H9 (cell line): ENCODE measurements at regions not wholly inside any gene's neighbourhood (a gene's known extent, or its start where the extent isn't known, plus 50 kb on each side); places are given as distances from the start of the nearest gene placed in this dataset.

Source experiments
- DNase-seq: peaks from one replicate; pipeline ENCODE4 v3.0.0-alpha.2; 2017
- H2AFZ ChIP-seq: one replicate; pipeline ENCODE4 v1.6.1; 2013; ENCODE audit warnings: mild to moderate bottlenecking, low read length, control low read depth, moderate library complexity
- H2AK5ac ChIP-seq: 2 replicates; pipeline ENCODE4 v1.6.1; 2013; ENCODE audit warnings: low read length, control low read depth, mixed read lengths; ENCODE audit not compliant: insufficient read length
- H2BK120ac ChIP-seq: one replicate; pipeline ENCODE4 v1.6.1; 2013; ENCODE audit warnings: low read depth, mild to moderate bottlenecking, low read length, control low read depth, inconsistent platforms; ENCODE audit not compliant: poor library complexity, severe bottlenecking
- H2BK12ac ChIP-seq: 2 replicates; pipeline ENCODE4 v1.6.1; 2013; ENCODE audit warnings: low read length, control low read depth, mixed read lengths, low read depth; ENCODE audit not compliant: insufficient read length
- H2BK15ac ChIP-seq: 2 replicates; pipeline ENCODE4 v1.6.1; 2013; ENCODE audit warnings: low read depth, low read length, control low read depth
- H2BK20ac ChIP-seq: one replicate; pipeline ENCODE4 v1.6.1; 2013; ENCODE audit warnings: low read depth, mild to moderate bottlenecking, low read length, control low read depth, inconsistent platforms; ENCODE audit not compliant: poor library complexity, severe bottlenecking
- H2BK5ac ChIP-seq: 2 replicates; pipeline ENCODE4 v1.6.1; 2013; ENCODE audit warnings: low read length, control low read depth, mixed read lengths; ENCODE audit not compliant: insufficient read length
- H3K14ac ChIP-seq: 2 replicates; pipeline ENCODE4 v1.6.1; 2013; ENCODE audit warnings: low read length, control low read depth; ENCODE audit not compliant: insufficient read depth
- H3K18ac ChIP-seq: 2 replicates; pipeline ENCODE4 v1.6.1; 2013; ENCODE audit warnings: low read depth, mild to moderate bottlenecking, mixed read lengths, low read length, control low read depth; ENCODE audit not compliant: insufficient read length
- H3K23ac ChIP-seq: 2 replicates; pipeline ENCODE4 v1.6.1; 2013; ENCODE audit warnings: low read length, control low read depth, mixed read lengths, low read depth; ENCODE audit not compliant: insufficient read length
- H3K23me2 ChIP-seq: 2 replicates; pipeline ENCODE4 v1.6.1; 2013; ENCODE audit warnings: low read depth, mild to moderate bottlenecking, mixed read lengths, low read length, control low read depth; ENCODE audit not compliant: insufficient read length, poor library complexity, severe bottlenecking
- H3K27ac ChIP-seq: 2 replicates; pipeline ENCODE4 v1.5.1; 2013; ENCODE audit warnings: low read length, control low read depth, mixed read lengths, low read depth; ENCODE audit not compliant: insufficient read length
- H3K27me3 ChIP-seq: 2 replicates; pipeline ENCODE4 v1.6.1; 2013; ENCODE audit warnings: low read length, control low read depth, inconsistent platforms; ENCODE audit not compliant: insufficient read depth
- H3K4ac ChIP-seq: 2 replicates; pipeline ENCODE4 v1.6.1; 2013; ENCODE audit warnings: low read depth, mild to moderate bottlenecking, control low read depth, inconsistent platforms, low read length, moderate library complexity
- H3K4me1 ChIP-seq: 2 replicates; pipeline ENCODE4 v1.6.1; 2013; ENCODE audit warnings: low read length, control low read depth, inconsistent platforms; ENCODE audit not compliant: insufficient read depth
- H3K4me2 ChIP-seq: 2 replicates; pipeline ENCODE4 v1.6.1; 2013; ENCODE audit warnings: low read length, control low read depth, mixed read lengths; ENCODE audit not compliant: insufficient read length, insufficient read depth
- H3K56ac ChIP-seq: 2 replicates; pipeline ENCODE4 v1.6.1; 2013; ENCODE audit warnings: low read depth, mild to moderate bottlenecking, mixed read lengths, low read length, control low read depth; ENCODE audit not compliant: insufficient read length
- H3K79me1 ChIP-seq: 2 replicates; pipeline ENCODE4 v1.6.1; 2013; ENCODE audit warnings: low read depth, mild to moderate bottlenecking, moderate library complexity, low read length, control low read depth, inconsistent platforms; ENCODE audit not compliant: insufficient read depth, poor library complexity, severe bottlenecking
- H3K79me2 ChIP-seq: 2 replicates; pipeline ENCODE4 v1.6.1; 2013; ENCODE audit warnings: low read length, control low read depth, inconsistent platforms; ENCODE audit not compliant: insufficient read depth
- H3K9ac ChIP-seq: 2 replicates; pipeline ENCODE4 v1.6.1; 2013; ENCODE audit warnings: low read length, control low read depth, mixed read lengths; ENCODE audit not compliant: insufficient read length; ENCODE audit errors: extremely low read depth
- H3K9me3 ChIP-seq: one replicate; pipeline ENCODE4 v1.6.1; 2013; ENCODE audit warnings: low read depth, low read length, inconsistent platforms; ENCODE audit not compliant: control insufficient read depth
- H3T11ph ChIP-seq: one replicate; pipeline ENCODE4 v1.6.1; 2013; ENCODE audit warnings: mild to moderate bottlenecking, low read length, control low read depth, inconsistent platforms
- H4K20me1 ChIP-seq: one replicate; pipeline ENCODE4 v1.6.1; 2013; ENCODE audit not compliant: control insufficient read depth, insufficient read length, insufficient read depth
- H4K5ac ChIP-seq: 2 replicates; pipeline ENCODE4 v1.6.1; 2013; ENCODE audit warnings: low read depth, mild to moderate bottlenecking, mixed read lengths, low read length, control low read depth; ENCODE audit not compliant: insufficient read length
- H4K8ac ChIP-seq: replicated peaks from 2 replicates; pipeline ENCODE4 v1.6.1; 2013; ENCODE audit warnings: low read length, control low read depth, mixed read lengths, low read depth; ENCODE audit not compliant: insufficient read length
- H4K91ac ChIP-seq: 2 replicates; pipeline ENCODE4 v1.6.1; 2013; ENCODE audit warnings: low read depth, mild to moderate bottlenecking, moderate library complexity, mixed read lengths, low read length, control low read depth; ENCODE audit not compliant: insufficient read length
- H3K27ac Mint-ChIP-seq, 3 experiments: 2 replicates in 2 of 3; 3 replicates in 1 of 3; pipeline ENCODE4 v1.8.0; 2020 to 2021; ENCODE audit warnings: mixed read lengths in 3 of 3, mild to moderate bottlenecking in 1 of 3, moderate library complexity in 1 of 3
- H3K27me3 Mint-ChIP-seq: 2 replicates; pipeline ENCODE4 v1.8.0; 2021; ENCODE audit warnings: low read depth, mild to moderate bottlenecking, moderate library complexity, mixed read lengths
- H3K36me3 Mint-ChIP-seq, 3 experiments: 2 replicates in 2 of 3; 3 replicates in 1 of 3; pipeline ENCODE4 v1.8.0; 2020 to 2021; ENCODE audit warnings: low read depth in 3 of 3, mixed read lengths in 3 of 3; ENCODE audit not compliant: insufficient read depth in 1 of 3
- H3K4me1 Mint-ChIP-seq, 2 experiments: 2 replicates each; pipeline ENCODE4 v1.8.0; 2020; ENCODE audit warnings: mixed read lengths in 2 of 2
- H3K4me3 Mint-ChIP-seq, 2 experiments: 2 replicates in 1 of 2; 3 replicates in 1 of 2; pipeline ENCODE4 v1.8.0; 2020 to 2021; ENCODE audit warnings: mild to moderate bottlenecking in 2 of 2, mixed read lengths in 2 of 2, moderate library complexity in 1 of 2
- H3K9me3 Mint-ChIP-seq, 2 experiments: 2 replicates in 1 of 2; 3 replicates in 1 of 2; pipeline ENCODE4 v1.8.0; 2020; ENCODE audit warnings: mild to moderate bottlenecking in 2 of 2, mixed read lengths in 2 of 2, moderate library complexity in 1 of 2
- TF ChIP-seq, protein P1 (sequence below): fragments of 200-600 bp; sonication (generic); conservative IDR thresholded peaks from 3 replicates; pipeline ENCODE4 v1.8.0; 2021; ENCODE audit warnings: antibody characterized with exemption, mild to moderate bottlenecking

DNA sequence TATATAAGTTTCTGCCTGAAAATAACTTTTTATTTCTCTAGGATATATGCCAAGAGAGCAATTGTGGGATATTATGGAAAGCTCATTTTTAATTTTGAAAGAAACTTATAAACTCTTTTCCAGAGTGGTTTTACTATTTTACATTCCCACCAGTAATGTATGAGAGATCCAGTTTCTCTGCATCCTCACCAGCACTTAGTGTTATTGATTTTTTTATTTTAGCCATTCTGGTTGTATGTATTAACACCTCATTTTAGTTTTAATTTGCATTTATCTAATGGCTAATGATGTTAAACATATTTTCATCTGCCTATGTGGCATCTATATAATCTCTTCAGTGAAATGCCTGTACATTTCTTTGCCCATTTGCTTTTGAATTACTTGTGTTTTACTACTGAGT lies 597.7 kb upstream of the RAB6C start:
- no peaks in the 10 kb centered on the region for H3K4me1 ChIP-seq
- H2BK15ac ChIP-seq: no peak overlapping the region
- no peaks in the 10 kb centered on the region for H4K20me1 ChIP-seq
- H3K14ac ChIP-seq: no peak overlapping the region
- no peak overlapping the region for H2BK5ac ChIP-seq
- H3K27me3 ChIP-seq: no peaks in the 10 kb centered on the region
- H3K9me3 ChIP-seq: no peaks in the 10 kb centered on the region
- no peak overlapping the region for H3K4ac ChIP-seq
- no peak for DNase-seq
- Mint-ChIP-seq H3K9me3 (peaks cover 7 to 9% of the 10 kb centered on the region in 2 experiments), H3K4me3 (no peak overlapping the region), H3K36me3 (peaks cover 0 to 3% (median 0%) of the 10 kb centered on the region in 3 experiments; a peak in 4 of 7 replicates), H3K4me1 (peaks cover under 1 to 1% of the 10 kb centered on the region in 2 experiments; a peak in 2 of 4 replicates), H3K27me3 (peaks cover 2% of the 10 kb centered on the region; the same call in 1 of the 2 replicates), H3K27ac (no peak overlapping the region)
- H4K5ac ChIP-seq: no peak overlapping the region
- no peak overlapping the region for H4K91ac ChIP-seq
- TF ChIP-seq, protein P1, sequence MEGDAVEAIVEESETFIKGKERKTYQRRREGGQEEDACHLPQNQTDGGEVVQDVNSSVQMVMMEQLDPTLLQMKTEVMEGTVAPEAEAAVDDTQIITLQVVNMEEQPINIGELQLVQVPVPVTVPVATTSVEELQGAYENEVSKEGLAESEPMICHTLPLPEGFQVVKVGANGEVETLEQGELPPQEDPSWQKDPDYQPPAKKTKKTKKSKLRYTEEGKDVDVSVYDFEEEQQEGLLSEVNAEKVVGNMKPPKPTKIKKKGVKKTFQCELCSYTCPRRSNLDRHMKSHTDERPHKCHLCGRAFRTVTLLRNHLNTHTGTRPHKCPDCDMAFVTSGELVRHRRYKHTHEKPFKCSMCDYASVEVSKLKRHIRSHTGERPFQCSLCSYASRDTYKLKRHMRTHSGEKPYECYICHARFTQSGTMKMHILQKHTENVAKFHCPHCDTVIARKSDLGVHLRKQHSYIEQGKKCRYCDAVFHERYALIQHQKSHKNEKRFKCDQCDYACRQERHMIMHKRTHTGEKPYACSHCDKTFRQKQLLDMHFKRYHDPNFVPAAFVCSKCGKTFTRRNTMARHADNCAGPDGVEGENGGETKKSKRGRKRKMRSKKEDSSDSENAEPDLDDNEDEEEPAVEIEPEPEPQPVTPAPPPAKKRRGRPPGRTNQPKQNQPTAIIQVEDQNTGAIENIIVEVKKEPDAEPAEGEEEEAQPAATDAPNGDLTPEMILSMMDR: no peak
- no peak overlapping the region for H3K18ac ChIP-seq
- H2AFZ ChIP-seq: no peak overlapping the region
- no peak overlapping the region for H3K23ac ChIP-seq
- H3K79me1 ChIP-seq: no peaks in the 10 kb centered on the region
- no peak overlapping the region for H2BK120ac ChIP-seq
- no peak overlapping the region for H3K9ac ChIP-seq
- H3K56ac ChIP-seq: no peak overlapping the region
- H2BK20ac ChIP-seq: no peak overlapping the region
- no peaks in the 10 kb centered on the region for H3K23me2 ChIP-seq
- H3T11ph ChIP-seq: no peak overlapping the region
- no peaks in the 10 kb centered on the region for H3K79me2 ChIP-seq
- H4K8ac ChIP-seq: no peak overlapping the region
- no peak overlapping the region for H2BK12ac ChIP-seq
- no peak overlapping the region for H3K27ac ChIP-seq
- H2AK5ac ChIP-seq: no peak overlapping the region
- H3K4me2 ChIP-seq: no peak overlapping the region
